H1 (cell line): ENCODE measurements at regions not wholly inside any gene's neighbourhood (a gene's known extent, or its start where the extent isn't known, plus 50 kb on each side); places are given as distances from the start of the nearest gene placed in this dataset.

Experiments
- ASH2L ChIP-seq: fragments of 200-600, 300-600 bp; sonication (generic); IDR thresholded peaks from one replicate; pipeline ENCODE4 v1.7.1; 2017; ENCODE audit warnings: low read length
- CBX5 ChIP-seq: fragments of 300-800, 300-1000 bp; sonication (generic); IDR thresholded peaks from 2 replicates; pipeline ENCODE4 v1.7.1; 2016; ENCODE audit warnings: antibody characterized with exemption, low read length, low read depth
- HDAC6 ChIP-seq: IDR thresholded peaks from one replicate; pipeline ENCODE4 v1.7.1; 2012; ENCODE audit warnings: low read depth, mild to moderate bottlenecking, inconsistent platforms, low read length, moderate library complexity
- JUN ChIP-seq: IDR thresholded peaks from 2 replicates; pipeline ENCODE4 v1.6.1; 2011; ENCODE audit warnings: low read depth, mild to moderate bottlenecking, improper control_type of control experiment, low read length

GRCh38 chr3:31432897-31433678 lies 99.6 kb upstream of the STT3B start (continued):
- TF ChIP-seq CBX5 (no peak), ASH2L (no peak), JUN (no peak), HDAC6 (no peak)
